SK-N-SH (cell line): ENCODE measurements at regions not wholly inside any gene's neighbourhood (a gene's known extent, or its start where the extent isn't known, plus 50 kb on each side); places are given as distances from the start of the nearest gene placed in this dataset.

Source experiments
- CTCF ChIA-PET: fragments of 300-600, 350-600 bp; formaldehyde crosslinking; extraction: SDS; loops from one replicate; lab custom pipeline; 2021; lab: Yijun Ruan, JAX
- POLR2A ChIA-PET: fragments of 350-600 bp; sonication (Branson Sonifier 250); formaldehyde crosslinking; extraction: SDS; loops from one replicate; lab custom pipeline; 2020; ENCODE audit warnings: antibody characterized with exemption, inconsistent platforms; lab: Yijun Ruan, JAX
- DNase-seq: peaks from one replicate; pipeline ENCODE4 v3.0.0; 2012
- H2AFZ ChIP-seq: fragments of 200-600 bp; sonication (generic); 2 replicates; pipeline ENCODE4 v1.8.1; 2016; ENCODE audit warnings: antibody characterized with exemption, mild to moderate bottlenecking, low read depth
- H3F3A ChIP-seq: fragments of 200-600 bp; sonication (generic); replicated peaks from 2 replicates; pipeline ENCODE3; 2016; ENCODE audit warnings: antibody characterized with exemption, mild to moderate bottlenecking; ENCODE audit not compliant: insufficient read depth
- H3K27ac ChIP-seq, 2 experiments: fragments of 200-500 bp in 1 of 2; fragments of 200-600 bp in 1 of 2; sonication (Bioruptor generic) in 1 of 2; sonication (generic), shearing (Covaris generic) in 1 of 2; 2 replicates each; pipeline versions ENCODE4 v1.5.1 to v1.6.1; 2014 to 2016; ENCODE audit warnings: low read depth in 2 of 2, inconsistent platforms in 1 of 2, low read length in 1 of 2, mild to moderate bottlenecking in 1 of 2, mixed read lengths in 1 of 2
- H3K27me3 ChIP-seq: fragments of 200-600 bp; sonication (generic), shearing (Covaris generic); 2 replicates; pipeline ENCODE4 v1.6.1; 2016; ENCODE audit warnings: mixed run types; ENCODE audit not compliant: insufficient read depth
- H3K36me3 ChIP-seq, 2 experiments: fragments of 200-500 bp in 1 of 2; fragments of 200-600 bp in 1 of 2; sonication (Bioruptor generic) in 1 of 2; sonication (generic) in 1 of 2; replicated peaks in 1 of 2; 2 replicates each; pipeline versions ENCODE3 to v1.5.1; 2014 to 2016; ENCODE audit warnings: low read length in 1 of 2, mild to moderate bottlenecking in 1 of 2; ENCODE audit not compliant: insufficient read depth in 2 of 2, control insufficient read depth in 1 of 2
- H3K4me1 ChIP-seq, 2 experiments: fragments of 200-500 bp in 1 of 2; fragments of 200-600 bp in 1 of 2; sonication (Bioruptor generic) in 1 of 2; sonication (generic), shearing (Covaris generic) in 1 of 2; 2 replicates each; pipeline versions ENCODE4 v1.5.1 to v1.6.1; 2014 to 2016; ENCODE audit warnings: low read depth in 1 of 2, low read length in 1 of 2, mixed run types in 1 of 2; ENCODE audit not compliant: insufficient read depth in 2 of 2, control insufficient read depth in 1 of 2
- H3K4me2 ChIP-seq: fragments of 200-600 bp; sonication (generic), shearing (Covaris generic); 2 replicates; pipeline ENCODE4 v1.6.1; 2017; ENCODE audit warnings: mixed run types
- H3K4me3 ChIP-seq, 2 experiments: fragments of 200-500 bp in 1 of 2; fragments of 200-600 bp in 1 of 2; sonication (Bioruptor generic) in 1 of 2; sonication (generic), shearing (Covaris generic) in 1 of 2; 2 replicates each; pipeline versions ENCODE4 v1.5.1 to v1.8.1; 2014 to 2016; ENCODE audit warnings: low read depth in 2 of 2, inconsistent platforms in 1 of 2, low read length in 1 of 2, mild to moderate bottlenecking in 1 of 2, mixed read lengths in 1 of 2, moderate library complexity in 1 of 2
- H3K79me2 ChIP-seq: fragments of 200-600 bp; sonication (generic); 2 replicates; pipeline ENCODE4 v1.8.1; 2017; ENCODE audit warnings: mild to moderate bottlenecking; ENCODE audit not compliant: insufficient read depth
- H3K9ac ChIP-seq: fragments of 200-600 bp; sonication (generic); 2 replicates; pipeline ENCODE4 v1.6.1; 2017; ENCODE audit warnings: mixed run types
- H3K9me2 ChIP-seq: fragments of 200-600 bp; sonication (generic); 2 replicates; pipeline ENCODE4 v1.6.1; 2017; ENCODE audit warnings: mixed run types
- H3K9me3 ChIP-seq: fragments of 200-600 bp; sonication (generic); 2 replicates; pipeline ENCODE4 v1.6.1; 2017; ENCODE audit warnings: mixed run types, mild to moderate bottlenecking, moderate library complexity
- H4K20me1 ChIP-seq: fragments of 200-600 bp; sonication (generic); 2 replicates; pipeline ENCODE4 v1.6.1; 2017; ENCODE audit warnings: mild to moderate bottlenecking, mixed run types; ENCODE audit not compliant: insufficient read depth
- CHD2 ChIP-seq: fragments of 150-350 bp; IDR thresholded peaks from 2 replicates; pipeline ENCODE4 v1.6.1; 2018; ENCODE audit warnings: low read length; ENCODE audit not compliant: partially characterized antibody
- ELF1 ChIP-seq: IDR thresholded peaks from 2 replicates; pipeline ENCODE4 v1.4.0; 2012
- GABPA ChIP-seq: IDR thresholded peaks from 2 replicates; pipeline ENCODE4 v1.4.0; 2012; ENCODE audit warnings: low read depth, mild to moderate bottlenecking
- JUND ChIP-seq: IDR thresholded peaks from 2 replicates; pipeline ENCODE4 v1.4.0; 2012
- MAX ChIP-seq: IDR thresholded peaks from 2 replicates; pipeline ENCODE4 v1.4.0; 2012; ENCODE audit warnings: low read depth
- MEF2A ChIP-seq: IDR thresholded peaks from 2 replicates; pipeline ENCODE4 v1.4.0; 2012; ENCODE audit warnings: low read depth, borderline replicate concordance
- MXI1 ChIP-seq: IDR thresholded peaks from 2 replicates; pipeline ENCODE4 v1.6.1; 2012; ENCODE audit warnings: mild to moderate bottlenecking, low read depth, low read length, improper control_type of control experiment
- NFIC ChIP-seq: IDR thresholded peaks from 2 replicates; pipeline ENCODE4 v1.4.0; 2012; ENCODE audit warnings: borderline replicate concordance
- RCOR1 ChIP-seq: fragments of 150-350 bp; IDR thresholded peaks from 2 replicates; pipeline ENCODE4 v1.6.1; 2017; ENCODE audit warnings: antibody characterized with exemption, low read length
- SIN3A ChIP-seq: IDR thresholded peaks from 2 replicates; pipeline ENCODE4 v1.6.1; 2012; ENCODE audit warnings: low read depth, mild to moderate bottlenecking, low read length, moderate library complexity, borderline replicate concordance
- SMC3 ChIP-seq: IDR thresholded peaks from 2 replicates; pipeline ENCODE4 v1.6.1; 2012; ENCODE audit warnings: low read depth, low read length, improper control_type of control experiment
- TAF1 ChIP-seq: IDR thresholded peaks from 2 replicates; pipeline ENCODE4 v1.6.1; 2012; ENCODE audit warnings: low read depth, mild to moderate bottlenecking, low read length, moderate library complexity, borderline replicate concordance
- TCF12 ChIP-seq: IDR thresholded peaks from 2 replicates; pipeline ENCODE4 v1.4.0; 2012
- TEAD4 ChIP-seq: IDR thresholded peaks from 2 replicates; pipeline ENCODE4 v1.4.0; 2012; ENCODE audit warnings: mild to moderate bottlenecking, borderline replicate concordance; ENCODE audit not compliant: insufficient read depth
- USF1 ChIP-seq: IDR thresholded peaks from 2 replicates; pipeline ENCODE4 v1.4.0; 2012; ENCODE audit warnings: low read depth, borderline replicate concordance
- YY1 ChIP-seq: IDR thresholded peaks from 2 replicates; pipeline ENCODE4 v1.4.0; 2012; ENCODE audit warnings: low read depth, mild to moderate bottlenecking
- WGBS: methylation state at CpG from one replicate; pipeline ENCODE4 v1.1.6; 2017; ENCODE audit warnings: low lambda C conversion rate; 5-methylcytosine and 5-hydroxymethylcytosine counted together
- TF ChIP-seq, protein P1 (sequence below): fragments of 200-600 bp; sonication (generic); IDR thresholded peaks from 2 replicates; pipeline ENCODE4 v1.6.1; 2017; ENCODE audit warnings: antibody characterized with exemption, mild to moderate bottlenecking, moderate library complexity
- TF ChIP-seq, protein P2 (sequence below): IDR thresholded peaks from 2 replicates; pipeline ENCODE4 v1.6.1; 2012; ENCODE audit warnings: mild to moderate bottlenecking, low read depth, low read length, moderate library complexity

GRCh38 chr20:52438326-52438963 lies 246.9 kb upstream of the ZFP64 start:
- no peak overlapping the region for H3K9ac ChIP-seq
- TF ChIP-seq, protein P1, sequence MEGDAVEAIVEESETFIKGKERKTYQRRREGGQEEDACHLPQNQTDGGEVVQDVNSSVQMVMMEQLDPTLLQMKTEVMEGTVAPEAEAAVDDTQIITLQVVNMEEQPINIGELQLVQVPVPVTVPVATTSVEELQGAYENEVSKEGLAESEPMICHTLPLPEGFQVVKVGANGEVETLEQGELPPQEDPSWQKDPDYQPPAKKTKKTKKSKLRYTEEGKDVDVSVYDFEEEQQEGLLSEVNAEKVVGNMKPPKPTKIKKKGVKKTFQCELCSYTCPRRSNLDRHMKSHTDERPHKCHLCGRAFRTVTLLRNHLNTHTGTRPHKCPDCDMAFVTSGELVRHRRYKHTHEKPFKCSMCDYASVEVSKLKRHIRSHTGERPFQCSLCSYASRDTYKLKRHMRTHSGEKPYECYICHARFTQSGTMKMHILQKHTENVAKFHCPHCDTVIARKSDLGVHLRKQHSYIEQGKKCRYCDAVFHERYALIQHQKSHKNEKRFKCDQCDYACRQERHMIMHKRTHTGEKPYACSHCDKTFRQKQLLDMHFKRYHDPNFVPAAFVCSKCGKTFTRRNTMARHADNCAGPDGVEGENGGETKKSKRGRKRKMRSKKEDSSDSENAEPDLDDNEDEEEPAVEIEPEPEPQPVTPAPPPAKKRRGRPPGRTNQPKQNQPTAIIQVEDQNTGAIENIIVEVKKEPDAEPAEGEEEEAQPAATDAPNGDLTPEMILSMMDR, result no peak
- DNase-seq, result no peak
- no peak overlapping the region for H3K4me2 ChIP-seq
- no peaks in the 10 kb centered on the region for H4K20me1 ChIP-seq
- no peaks in the 10 kb centered on the region for H3K79me2 ChIP-seq
- H3K9me2 ChIP-seq, result no peaks in the 10 kb centered on the region
- CTCF ChIA-PET, result no interaction called here
- no peaks in the 10 kb centered on the region; a peak in 1 of 4 replicates for H3K4me1 ChIP-seq
- WGBS, result 39% methylated on average over 8 of the region's 8 CpGs
- POLR2A ChIA-PET, result no interaction called here
- H3K36me3 ChIP-seq, result no peaks in the 10 kb centered on the region
- H3K27ac ChIP-seq, result no peak overlapping the region
- H3K9me3 ChIP-seq, result no peaks in the 10 kb centered on the region
- H2AFZ ChIP-seq, result no peak overlapping the region
- no peaks in the 10 kb centered on the region for H3F3A ChIP-seq
- H3K27me3 ChIP-seq, result no peaks in the 10 kb centered on the region
- no peak overlapping the region for H3K4me3 ChIP-seq

DNA sequence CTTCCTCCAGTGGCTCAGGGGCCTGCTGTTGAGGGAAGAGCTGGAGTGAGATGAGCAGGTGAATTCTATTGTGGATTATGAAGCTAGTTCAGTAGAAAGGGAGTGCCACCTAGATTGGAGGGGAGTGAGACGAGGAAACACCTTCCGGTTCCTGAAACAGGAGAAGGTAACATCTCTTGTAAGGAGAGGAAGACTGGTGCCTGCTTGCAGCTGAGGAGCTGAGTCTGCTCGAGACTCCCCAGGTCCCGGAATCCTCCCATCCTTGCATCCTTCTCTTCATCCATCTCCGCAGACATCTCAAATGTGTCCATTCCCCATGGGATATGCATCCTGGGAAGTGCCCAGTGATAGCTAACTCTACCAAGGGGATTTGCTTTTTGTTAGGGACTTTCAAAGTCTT lies 242.9 kb upstream of the ZFP64 start:
- no peaks in the 10 kb centered on the region for H4K20me1 ChIP-seq
- H3K9me2 ChIP-seq, result no peaks in the 10 kb centered on the region
- H3K27ac ChIP-seq, result no peak overlapping the region
- DNase-seq, result no peak
- CTCF ChIA-PET, result no interaction called here
- POLR2A ChIA-PET, result no interaction called here
- H3K4me3 ChIP-seq, result no peak overlapping the region
- H3K9ac ChIP-seq, result no peak overlapping the region
- H3K4me2 ChIP-seq, result no peak overlapping the region
- WGBS, result 61% methylated on average over 5 of the region's 5 CpGs
- H3K4me1 ChIP-seq, result no peaks in the 10 kb centered on the region; a peak in 1 of 4 replicates
- H2AFZ ChIP-seq, result no peak overlapping the region
- H3K36me3 ChIP-seq, result no peaks in the 10 kb centered on the region
- TF ChIP-seq MAX (no peak), MEF2A (no peak), ELF1 (no peak), YY1 (no peak), CHD2 (no peak), JUND (no peak), SMC3 (no peak), TCF12 (no peak), USF1 (no peak), MXI1 (no peak), GABPA (no peak), RCOR1 (no peak), SIN3A (no peak), TAF1 (no peak), NFIC (no peak), TEAD4 (no peak)
- TF ChIP-seq, protein P2, sequence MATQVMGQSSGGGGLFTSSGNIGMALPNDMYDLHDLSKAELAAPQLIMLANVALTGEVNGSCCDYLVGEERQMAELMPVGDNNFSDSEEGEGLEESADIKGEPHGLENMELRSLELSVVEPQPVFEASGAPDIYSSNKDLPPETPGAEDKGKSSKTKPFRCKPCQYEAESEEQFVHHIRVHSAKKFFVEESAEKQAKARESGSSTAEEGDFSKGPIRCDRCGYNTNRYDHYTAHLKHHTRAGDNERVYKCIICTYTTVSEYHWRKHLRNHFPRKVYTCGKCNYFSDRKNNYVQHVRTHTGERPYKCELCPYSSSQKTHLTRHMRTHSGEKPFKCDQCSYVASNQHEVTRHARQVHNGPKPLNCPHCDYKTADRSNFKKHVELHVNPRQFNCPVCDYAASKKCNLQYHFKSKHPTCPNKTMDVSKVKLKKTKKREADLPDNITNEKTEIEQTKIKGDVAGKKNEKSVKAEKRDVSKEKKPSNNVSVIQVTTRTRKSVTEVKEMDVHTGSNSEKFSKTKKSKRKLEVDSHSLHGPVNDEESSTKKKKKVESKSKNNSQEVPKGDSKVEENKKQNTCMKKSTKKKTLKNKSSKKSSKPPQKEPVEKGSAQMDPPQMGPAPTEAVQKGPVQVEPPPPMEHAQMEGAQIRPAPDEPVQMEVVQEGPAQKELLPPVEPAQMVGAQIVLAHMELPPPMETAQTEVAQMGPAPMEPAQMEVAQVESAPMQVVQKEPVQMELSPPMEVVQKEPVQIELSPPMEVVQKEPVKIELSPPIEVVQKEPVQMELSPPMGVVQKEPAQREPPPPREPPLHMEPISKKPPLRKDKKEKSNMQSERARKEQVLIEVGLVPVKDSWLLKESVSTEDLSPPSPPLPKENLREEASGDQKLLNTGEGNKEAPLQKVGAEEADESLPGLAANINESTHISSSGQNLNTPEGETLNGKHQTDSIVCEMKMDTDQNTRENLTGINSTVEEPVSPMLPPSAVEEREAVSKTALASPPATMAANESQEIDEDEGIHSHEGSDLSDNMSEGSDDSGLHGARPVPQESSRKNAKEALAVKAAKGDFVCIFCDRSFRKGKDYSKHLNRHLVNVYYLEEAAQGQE, result no peak
- H3K9me3 ChIP-seq, result no peaks in the 10 kb centered on the region
- no peaks in the 10 kb centered on the region for H3F3A ChIP-seq
- no peaks in the 10 kb centered on the region for H3K79me2 ChIP-seq
- no peaks in the 10 kb centered on the region for H3K27me3 ChIP-seq
